OCI-M2 (cell line): ENCODE measurements at regions not wholly inside any gene's neighbourhood (a gene's known extent, or its start where the extent isn't known, plus 50 kb on each side); places are given as distances from the start of the nearest gene placed in this dataset.

Experiments used
- DNase-seq: peaks from one replicate; lab custom pipeline; 2025; ENCODE audit not compliant: unreplicated experiment; lab: John Stamatoyannopoulos, UW

DNA sequence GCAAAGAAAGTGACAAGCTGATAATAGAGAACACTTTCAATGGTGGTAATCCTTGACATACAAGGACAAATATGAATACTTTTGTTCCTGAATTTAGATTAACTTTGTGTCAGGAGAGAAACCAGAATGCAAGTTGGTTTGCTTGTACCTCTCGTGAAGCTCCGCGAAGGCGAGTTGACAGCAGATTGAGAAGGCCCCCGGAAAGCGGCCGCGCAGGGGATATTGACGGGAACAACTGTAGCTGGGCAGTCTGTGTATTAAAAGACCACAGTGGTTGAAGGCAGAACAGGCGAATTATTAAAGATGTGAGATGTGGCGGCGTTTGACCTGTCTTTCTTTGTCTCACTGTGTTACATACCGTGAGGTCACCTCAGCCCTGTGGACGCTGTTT lies 175.8 kb upstream of the RALGAPA2 start:
- no peak for DNase-seq

- no peak for DNase-seq
Measured at GRCh38 chr20:20887593-20888265, 175.3 kb upstream of the RALGAPA2 start.

GRCh38 chr20:20881808-20882207 lies 169.4 kb upstream of the RALGAPA2 start:
- DNase-seq = no peak

GRCh38 chr20:20877079-20877478 lies 164.6 kb upstream of the RALGAPA2 start:
- no peak for DNase-seq

DNA sequence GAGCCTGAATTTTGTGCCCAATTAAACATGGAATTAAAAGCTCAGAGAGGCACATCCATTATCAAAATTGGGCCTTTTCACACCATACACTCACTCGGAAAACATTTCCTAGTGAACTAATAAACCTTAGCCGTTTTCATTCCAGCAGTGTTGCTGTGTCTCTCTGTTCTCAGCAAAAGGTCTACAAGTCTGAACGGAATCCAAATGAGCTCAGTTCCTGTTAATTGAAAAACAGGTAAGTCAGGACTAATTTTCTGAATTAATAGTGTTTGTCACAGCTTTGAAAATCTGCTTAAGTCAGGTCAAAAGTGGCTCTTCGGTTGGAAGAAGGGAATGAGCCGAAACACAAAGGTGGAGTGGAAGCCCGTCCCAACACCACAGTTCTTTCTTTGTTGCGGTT lies 163.3 kb upstream of the RALGAPA2 start:
- no peak for DNase-seq

DNA sequence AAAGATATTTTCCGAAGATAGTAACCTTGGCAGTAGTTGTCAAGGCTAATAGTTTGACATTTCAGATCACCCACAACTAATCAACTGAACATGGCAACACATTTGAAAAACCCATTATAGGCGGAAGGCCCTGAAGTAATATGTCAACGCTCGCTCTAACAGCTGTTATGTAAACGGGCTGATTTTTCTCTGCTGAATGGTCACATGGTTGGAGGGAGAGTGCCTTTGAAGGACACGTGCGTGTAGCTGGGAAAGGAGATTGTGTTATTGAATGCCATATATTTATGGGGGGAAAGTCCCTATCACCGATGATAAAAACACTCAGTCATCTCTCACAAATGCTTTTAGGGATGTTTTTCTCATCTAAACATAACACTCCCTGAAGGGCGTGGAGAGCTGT lies 160.0 kb upstream of the RALGAPA2 start:
- no peak for DNase-seq

- no peak for DNase-seq
Measured at GRCh38 chr20:20869161-20869775, 156.8 kb upstream of the RALGAPA2 start.

DNA sequence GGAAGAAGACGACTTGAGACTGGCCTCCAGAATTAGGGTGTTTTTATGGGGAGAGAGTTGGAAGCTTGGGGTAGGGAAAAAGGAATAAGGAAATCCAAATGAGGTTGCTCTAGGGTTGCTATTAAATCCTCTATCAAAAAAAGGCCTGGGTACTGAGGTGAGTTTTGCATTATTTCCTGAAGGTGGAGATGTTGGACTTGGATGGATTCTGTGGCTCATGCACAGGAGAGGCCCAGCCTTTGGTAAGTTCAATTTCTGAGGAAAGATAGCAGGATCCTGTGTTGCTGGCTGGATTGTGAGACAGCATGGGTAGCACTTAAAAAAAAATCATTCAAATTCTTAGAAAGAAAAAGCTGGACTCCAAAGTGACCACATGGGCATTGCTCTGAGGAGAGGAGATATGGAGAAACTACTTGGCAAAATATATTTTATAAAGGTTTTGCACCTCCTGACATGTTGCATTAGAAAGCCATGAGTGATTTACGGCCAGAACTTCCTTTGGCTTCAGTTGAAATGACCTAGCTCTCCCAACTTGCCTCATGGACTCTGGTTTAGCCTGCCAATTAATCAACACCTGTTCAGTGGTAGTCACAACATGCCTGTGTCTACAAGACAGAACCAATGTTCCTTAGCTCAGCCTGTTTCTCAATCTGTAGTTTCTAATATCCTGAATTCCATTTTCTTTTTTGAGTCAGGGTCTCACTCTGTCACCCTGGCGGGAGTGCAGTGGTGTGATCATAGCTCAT lies 152.1 kb upstream of the RALGAPA2 start:
- DNase-seq = no peak

DNA sequence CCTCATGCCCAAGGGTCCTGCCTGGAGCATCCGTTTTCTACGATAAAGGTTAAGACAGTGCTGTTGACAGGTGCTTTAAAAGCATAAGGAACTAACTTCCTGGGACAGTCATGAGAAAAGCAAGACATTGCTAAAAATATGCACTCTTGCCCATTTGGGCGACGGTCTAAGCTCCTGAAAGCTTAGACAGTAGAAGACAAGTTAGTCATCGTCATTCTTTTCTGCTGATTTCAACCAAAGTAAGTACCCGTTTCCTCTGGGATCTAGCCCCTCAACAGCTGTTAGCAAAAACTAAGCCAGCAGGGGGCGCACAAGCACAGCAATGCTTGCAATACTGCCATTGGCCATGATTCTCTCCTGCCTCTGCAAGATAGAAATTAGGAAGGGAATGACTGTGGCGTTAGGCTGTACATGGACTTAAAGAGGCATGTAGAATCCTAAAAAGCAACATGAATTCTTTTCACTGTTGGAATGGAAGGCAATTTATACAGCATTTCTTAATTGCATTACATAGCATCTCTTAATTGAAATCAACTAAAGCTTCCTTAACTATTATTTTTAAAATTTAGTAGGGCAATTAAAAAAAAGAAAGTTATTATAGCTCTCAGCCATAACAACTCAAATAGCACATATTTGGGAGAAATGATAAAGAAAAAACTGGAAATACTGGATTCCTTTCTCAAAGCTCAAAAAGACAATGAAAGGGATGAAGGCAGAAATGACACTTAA lies 147.8 kb upstream of the RALGAPA2 start:
- peak; percentile 84 for DNase-seq

- DNase-seq = no peak
Measured at GRCh38 chr20:20859510-20859909, 147.1 kb upstream of the RALGAPA2 start.

DNA sequence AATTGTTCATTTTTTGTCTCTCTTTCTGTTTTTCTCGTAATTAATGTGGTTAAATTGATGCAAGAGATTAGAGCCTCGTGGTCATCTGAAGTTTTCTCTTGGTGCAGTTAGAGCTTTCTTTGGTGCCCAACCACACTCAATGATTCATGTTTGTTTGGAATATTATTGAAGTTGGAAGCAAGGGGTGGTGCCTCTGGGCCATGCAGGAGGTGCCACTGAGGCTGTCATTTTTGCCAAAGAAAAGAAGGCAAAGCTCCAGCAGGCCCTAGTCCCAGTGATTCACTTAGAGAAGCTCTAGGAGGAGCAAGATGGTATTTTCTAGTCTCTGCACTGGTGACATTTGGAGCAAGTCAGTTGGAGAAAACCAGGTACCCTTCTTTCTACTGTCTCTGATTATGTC lies 144.5 kb upstream of the RALGAPA2 start:
- no peak for DNase-seq

DNA sequence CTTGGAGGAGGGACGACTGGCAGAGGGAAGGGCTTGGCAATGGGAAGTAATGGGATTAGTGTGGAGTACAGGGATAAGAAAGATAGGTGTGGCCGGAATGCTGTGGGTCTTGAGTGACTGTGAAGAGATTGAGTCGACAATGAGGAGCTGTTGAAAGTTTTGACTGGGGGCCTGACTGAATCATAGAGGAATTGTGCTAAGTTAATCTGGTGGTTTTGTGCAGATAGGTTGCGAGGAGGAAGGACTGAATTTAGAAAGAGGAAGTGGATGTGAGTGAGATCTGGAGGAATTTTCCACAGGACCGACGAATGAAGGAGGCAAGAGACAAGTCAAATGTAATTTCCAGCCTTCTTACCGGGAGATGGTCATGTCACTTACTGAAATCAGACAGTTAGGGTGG lies 143.9 kb upstream of the RALGAPA2 start:
- DNase-seq = no peak

GRCh38 chr20:20851385-20851784 lies 138.9 kb upstream of the RALGAPA2 start:
- no peak for DNase-seq

DNA sequence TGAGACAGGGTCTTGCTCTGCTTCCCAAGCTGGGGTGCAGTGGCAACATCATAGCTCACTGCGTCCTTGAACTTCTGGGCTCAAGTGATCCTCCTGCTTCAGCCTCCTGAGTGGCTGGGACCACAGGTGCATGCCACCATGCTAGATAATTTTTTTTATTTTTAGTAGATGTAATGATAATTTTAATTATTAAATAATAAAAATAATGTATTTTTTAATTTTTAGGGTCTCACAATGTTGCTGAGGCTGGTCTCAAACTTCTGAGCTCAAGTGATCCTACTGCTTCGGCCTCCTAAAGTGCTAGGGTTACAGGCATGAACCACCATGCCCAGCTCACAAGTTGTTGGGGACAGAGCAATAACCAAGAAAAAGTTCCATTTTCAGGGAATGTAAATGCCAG lies 138.0 kb upstream of the RALGAPA2 start:
- DNase-seq = no peak

DNA sequence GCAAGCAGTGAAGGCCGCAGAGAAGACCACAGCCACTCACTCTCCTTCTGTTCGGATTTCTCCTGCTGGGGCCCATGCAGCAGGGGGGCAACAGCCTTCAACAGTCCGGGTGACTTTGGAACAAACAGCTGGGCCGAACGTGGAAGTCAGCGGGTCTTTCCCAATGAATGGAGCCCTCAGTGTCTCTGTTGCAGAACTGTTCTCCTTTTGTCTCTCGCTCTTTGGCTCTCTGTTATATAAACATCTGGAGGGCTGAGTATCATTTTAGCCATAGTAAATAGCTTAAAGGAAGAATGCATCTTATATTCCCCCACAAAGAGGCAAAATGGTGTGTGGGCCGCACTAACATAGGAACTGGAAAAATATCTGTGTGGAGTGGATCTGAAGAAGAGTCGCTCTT lies 136.7 kb upstream of the RALGAPA2 start:
- DNase-seq = no peak

DNA sequence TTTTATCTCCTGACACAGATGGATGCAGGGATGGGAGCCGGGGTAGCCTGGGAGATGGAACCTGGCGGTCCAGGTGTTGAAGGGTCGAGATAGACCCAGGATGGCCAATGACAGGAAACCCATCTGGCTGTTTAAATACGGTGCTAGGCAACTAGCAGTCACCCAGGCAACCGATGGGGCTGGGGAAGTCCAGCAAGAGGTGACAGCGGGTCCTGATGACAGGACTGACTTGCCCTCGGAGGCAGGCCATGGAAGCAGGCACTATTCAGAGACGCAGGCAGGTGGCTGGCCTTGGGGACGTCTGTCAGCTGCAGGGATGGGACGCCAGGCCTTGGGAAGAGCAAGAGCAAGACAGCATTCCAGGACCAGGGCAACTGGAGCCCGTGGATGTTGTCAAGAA lies 135.4 kb upstream of the RALGAPA2 start:
- no peak for DNase-seq

GRCh38 chr20:20843982-20844381 lies 131.5 kb upstream of the RALGAPA2 start:
- no peak for DNase-seq

DNA sequence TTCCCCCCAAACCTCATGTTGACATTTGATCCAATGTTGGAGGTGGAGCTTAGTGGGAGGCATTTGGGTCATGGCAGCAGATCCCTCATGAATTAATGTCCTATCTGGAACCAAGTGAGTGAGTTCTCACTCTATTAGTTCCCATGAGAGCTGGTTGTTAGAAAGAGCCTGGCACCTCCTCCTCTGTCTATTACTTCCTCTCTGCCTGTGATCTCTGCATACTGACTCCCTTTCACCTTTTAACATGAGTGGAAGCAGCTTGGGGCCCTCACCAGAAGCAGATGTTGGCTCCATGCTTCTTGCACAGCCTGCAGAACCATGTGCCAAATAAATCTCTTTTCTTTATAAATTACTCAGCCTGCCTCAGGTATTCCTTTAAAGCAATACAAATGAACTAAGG lies 127.3 kb upstream of the RALGAPA2 start:
- DNase-seq = no peak

GRCh38 chr20:20837574-20838021 lies 125.2 kb upstream of the RALGAPA2 start:
- DNase-seq = no peak

DNA sequence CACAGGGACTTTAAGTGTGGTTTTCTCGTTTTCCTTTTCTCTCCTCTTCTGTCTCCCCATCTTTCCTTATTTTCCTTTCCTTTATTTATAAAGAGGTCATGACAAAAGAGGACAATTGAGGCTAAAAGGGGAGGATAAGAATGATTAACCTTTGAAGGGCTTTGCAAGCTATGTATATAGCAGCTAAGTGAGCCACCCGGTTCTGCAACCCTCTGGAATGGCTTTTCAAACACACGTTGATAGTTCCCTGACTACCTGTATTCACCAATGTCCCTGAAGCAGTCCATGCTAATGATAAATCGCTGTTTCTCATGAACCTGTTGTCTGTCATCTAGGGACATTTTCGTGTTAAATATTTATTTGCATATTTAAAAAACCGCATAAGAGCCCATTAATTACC lies 124.4 kb upstream of the RALGAPA2 start:
- DNase-seq = no peak

DNA sequence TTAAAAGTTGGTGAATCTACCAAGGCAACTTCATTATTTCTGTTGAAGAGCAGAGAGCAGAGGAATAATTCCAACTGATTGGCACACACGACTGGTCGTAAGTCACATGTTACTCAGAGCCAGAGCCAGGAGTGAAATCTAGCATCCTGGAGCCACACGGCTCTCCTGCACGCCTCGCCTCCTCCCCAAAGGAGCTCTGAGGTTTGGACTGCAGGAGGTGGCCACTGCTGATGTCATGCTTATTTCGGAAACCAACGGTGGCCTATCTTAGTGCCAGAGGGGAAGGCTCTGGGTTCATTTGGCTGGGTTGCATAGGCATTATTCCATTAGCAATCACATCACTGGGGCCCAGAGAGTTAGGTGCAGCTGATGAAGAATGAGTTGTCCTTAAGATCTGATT lies 123.5 kb upstream of the RALGAPA2 start:
- DNase-seq = no peak

DNA sequence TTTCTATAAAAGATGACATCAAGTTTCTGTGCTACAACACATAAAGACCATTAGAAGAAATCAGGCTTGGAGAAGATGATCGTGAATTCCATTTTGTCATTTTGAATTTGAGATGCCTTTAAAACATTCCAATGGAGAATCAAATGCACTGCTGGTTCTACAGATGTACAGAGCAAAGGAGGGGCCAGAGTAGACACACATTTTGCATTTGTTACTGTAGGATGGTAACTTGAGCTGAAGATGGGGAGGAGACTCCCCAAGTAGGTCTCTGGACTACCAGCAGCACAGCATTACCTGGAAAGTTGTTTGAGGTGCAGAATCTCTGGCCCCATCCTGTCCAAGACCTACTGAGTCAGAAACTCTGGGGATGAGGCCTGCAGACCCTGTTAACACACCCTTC lies 121.6 kb upstream of the RALGAPA2 start:
- no peak for DNase-seq
